A549 (cell line): ENCODE measurements at regions not wholly inside any gene's neighbourhood (a gene's known extent, or its start where the extent isn't known, plus 50 kb on each side); places are given as distances from the start of the nearest gene placed in this dataset.

Source experiments
- ATAC-seq, 2 experiments: fragments of 200-7000 bp in 1 of 2; fragments of >200 bp in 1 of 2; cut with Nextera tagmentation in 1 of 2; cut with Tn5 transposase in 1 of 2; 3 replicates each; pipeline versions ENCODE4 v1.8.0 to v1.9.1; 2018 to 2020; ENCODE audit warnings: mild to moderate bottlenecking in 1 of 2, moderate library complexity in 1 of 2
- CTCF ChIA-PET: fragments of 300-600 bp; sonication (Branson Sonifier 250); formaldehyde crosslinking; extraction: SDS; loops from one replicate; lab custom pipeline; 2021; ENCODE audit warnings: antibody characterized with exemption, inconsistent platforms; lab: Yijun Ruan, JAX
- POLR2A ChIA-PET: fragments of 350-600 bp; formaldehyde crosslinking; extraction: SDS; loops from one replicate; lab custom pipeline; 2021; ENCODE audit warnings: antibody characterized with exemption, inconsistent platforms; lab: Yijun Ruan, JAX
- DNase-seq, 2 experiments: peaks; one replicate each; pipeline versions ENCODE4 v3.0.0 to v3.0.0-alpha.2; 2011 to 2016; ENCODE audit warnings: low read depth in 1 of 2, low spot score in 1 of 2
- FAIRE-seq: peaks from 2 replicates; lab custom pipeline; 2011; peaks lifted over from hg19 to GRCh38; lab: Jason Lieb, UNC
- H3K27ac ChIP-seq, 2 experiments: fragments of >200 bp; sonication (Bioruptor Twin); formaldehyde crosslinking; 3 replicates each; pipeline ENCODE4 v1.5.1; 2016 to 2017
- H3K4me1 ChIP-seq: fragments of >200 bp; sonication (Bioruptor Twin); formaldehyde crosslinking; 3 replicates; pipeline ENCODE4 v1.6.1; 2016
- H3K4me2 ChIP-seq: fragments of >200 bp; sonication (Bioruptor Twin); formaldehyde crosslinking; 3 replicates; pipeline ENCODE4 v1.6.1; 2016
- H3K4me3 ChIP-seq: fragments of >200 bp; sonication (Bioruptor Twin); formaldehyde crosslinking; 3 replicates; pipeline ENCODE4 v1.5.1; 2016
- H3K9me3 ChIP-seq: fragments of >200 bp; sonication (Bioruptor Twin); formaldehyde crosslinking; 3 replicates; pipeline ENCODE4 v1.6.1; 2016
- CEBPB ChIP-seq, 2 experiments: fragments of >200 bp in 1 of 2; sonication (Bioruptor Twin) in 1 of 2; formaldehyde crosslinking in 1 of 2; IDR thresholded peaks; 2 replicates each; pipeline ENCODE4 v1.6.1; 2012 to 2016
- CHD4 ChIP-seq: fragments of 200-600 bp; sonication (generic); IDR thresholded peaks from 2 replicates; pipeline ENCODE4 v1.6.1; 2016; ENCODE audit warnings: antibody characterized with exemption, mild to moderate bottlenecking, borderline replicate concordance
- EHF ChIP-seq: fragments of 250-450 bp; sonication (Bioruptor Pico); IDR thresholded peaks from 2 replicates; pipeline ENCODE4 v1.5.0; 2020; ENCODE audit warnings: mild to moderate bottlenecking
- GATA3 ChIP-seq: IDR thresholded peaks from 2 replicates; pipeline ENCODE4 v1.6.1; 2012; ENCODE audit warnings: borderline replicate concordance
- HOXA7 ChIP-seq: fragments of 250-450 bp; sonication (Bioruptor Pico); IDR thresholded peaks from 2 replicates; pipeline ENCODE4 v1.5.0; 2020; ENCODE audit warnings: mild to moderate bottlenecking, moderate library complexity
- HOXB5 ChIP-seq: fragments of 250-450 bp; sonication (Bioruptor Pico); IDR thresholded peaks from 2 replicates; pipeline ENCODE4 v1.5.0; 2020; ENCODE audit warnings: mild to moderate bottlenecking, moderate library complexity
- KDM1A ChIP-seq: fragments of 200-600 bp; sonication (generic); IDR thresholded peaks from 2 replicates; pipeline ENCODE4 v1.6.1; 2016; ENCODE audit warnings: low read depth, mild to moderate bottlenecking
- MYC ChIP-seq: IDR thresholded peaks from 2 replicates; pipeline ENCODE4 v1.6.1; 2012; ENCODE audit warnings: mild to moderate bottlenecking, inconsistent platforms, low read length, improper control_type of control experiment, borderline replicate concordance
- NFE2L2 ChIP-seq: fragments of 150-350 bp; conservative IDR thresholded peaks from 2 replicates; pipeline ENCODE4 v1.6.1; 2014; ENCODE audit warnings: low read length
- NPAS2 ChIP-seq: fragments of 250-450 bp; sonication (Bioruptor Pico); IDR thresholded peaks from 2 replicates; pipeline ENCODE4 v1.8.0; 2022; ENCODE audit warnings: mild to moderate bottlenecking, moderate library complexity, borderline replicate concordance
- RARB ChIP-seq: fragments of 250-450 bp; sonication (Bioruptor Pico); IDR thresholded peaks from 2 replicates; pipeline ENCODE4 v1.8.0; 2021; ENCODE audit warnings: mild to moderate bottlenecking, moderate library complexity
- RFX5 ChIP-seq: fragments of 450-650 bp; IDR thresholded peaks from 2 replicates; pipeline ENCODE4 v1.7.1; 2014; ENCODE audit warnings: antibody characterized with exemption, mild to moderate bottlenecking, moderate library complexity
- RNF2 ChIP-seq: fragments of 200-600 bp; sonication (generic); IDR thresholded peaks from 2 replicates; pipeline ENCODE4 v1.6.1; 2016; ENCODE audit warnings: low read depth, mild to moderate bottlenecking, antibody characterized with exemption, moderate library complexity, borderline replicate concordance
- SREBF2 ChIP-seq: fragments of 450-650 bp; IDR thresholded peaks from 2 replicates; pipeline ENCODE4 v1.6.1; 2014; ENCODE audit warnings: mild to moderate bottlenecking, moderate library complexity
- TFCP2L1 ChIP-seq: fragments of 250-450 bp; sonication (Bioruptor Pico); IDR thresholded peaks from 2 replicates; pipeline ENCODE4 v1.5.0; 2021; ENCODE audit warnings: mild to moderate bottlenecking
- TP53 ChIP-seq: fragments of 250-450 bp; sonication (Bioruptor Pico); IDR thresholded peaks from 2 replicates; pipeline ENCODE4 v1.5.0; 2021; ENCODE audit warnings: mild to moderate bottlenecking, moderate library complexity
- WGBS: methylation state at CpG from one replicate; pipeline ENCODE4 v1.1.6; 2017; ENCODE audit errors: missing lambda C conversion rate; 5-methylcytosine and 5-hydroxymethylcytosine counted together
- TF ChIP-seq, protein P1 (sequence below): fragments of >200 bp; sonication (Bioruptor Twin); formaldehyde crosslinking; IDR thresholded peaks from 3 replicates; pipeline ENCODE4 v1.5.1; 2016
- TF ChIP-seq, protein P2 (sequence below): fragments of 250-450 bp; sonication (Bioruptor Pico); IDR thresholded peaks from 2 replicates; pipeline ENCODE4 v1.5.0; 2021; ENCODE audit warnings: mild to moderate bottlenecking, moderate library complexity, borderline replicate concordance
- TF ChIP-seq, protein P3 (sequence below): fragments of 250-450 bp; sonication (Bioruptor Pico); IDR thresholded peaks from 2 replicates; pipeline ENCODE4 v1.5.0; 2020; ENCODE audit warnings: low read depth, mild to moderate bottlenecking, moderate library complexity
- TF ChIP-seq, protein P4 (sequence below): fragments of 450-650 bp; IDR thresholded peaks from 2 replicates; pipeline ENCODE4 v1.6.1; 2014; ENCODE audit warnings: antibody characterized with exemption
- TF ChIP-seq, protein P5 (sequence below): IDR thresholded peaks from 2 replicates; pipeline ENCODE4 v1.6.1; 2012

DNA sequence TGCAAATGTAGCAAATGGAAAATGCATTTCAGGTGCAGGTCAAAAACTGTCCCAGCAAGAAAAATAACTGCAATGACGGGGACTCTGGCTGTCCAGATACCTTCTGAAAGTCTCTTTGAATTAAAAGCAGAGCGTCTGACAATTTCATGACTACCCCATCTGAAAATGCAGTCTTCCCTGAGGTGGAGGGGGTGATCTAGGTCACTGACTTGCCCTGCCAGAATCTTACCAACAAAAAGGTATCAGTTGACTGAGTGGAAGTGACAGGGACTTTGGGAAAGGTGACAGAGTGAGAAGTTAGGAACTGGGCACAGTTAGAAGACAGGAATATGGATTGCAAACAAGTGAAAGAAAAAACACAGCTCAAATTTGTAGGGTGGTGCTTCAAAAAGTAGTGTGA, 402.2 kb downstream of the DHX35 start:
- POLR2A ChIA-PET: no interaction called here
- Histone ChIP-seq H3K27ac (no peak overlapping the region), H3K9me3 (no peaks in the 10 kb centered on the region), H3K4me2 (no peak overlapping the region), H3K4me1 (no peaks in the 10 kb centered on the region), H3K4me3 (no peak overlapping the region)
- FAIRE-seq (no peak), DNase-seq (no peak), ATAC-seq (no peak)
- WGBS: 0% methylated on average over 2 of the region's 2 CpGs
- CTCF ChIA-PET: interaction anchor here (0.7 kb wide), 1 partner anchor 904 kb away, joined by 3 read pairs; no protein-coding TSS in a partner anchor
- TF ChIP-seq GATA3: no peak
- TF ChIP-seq, protein P1, sequence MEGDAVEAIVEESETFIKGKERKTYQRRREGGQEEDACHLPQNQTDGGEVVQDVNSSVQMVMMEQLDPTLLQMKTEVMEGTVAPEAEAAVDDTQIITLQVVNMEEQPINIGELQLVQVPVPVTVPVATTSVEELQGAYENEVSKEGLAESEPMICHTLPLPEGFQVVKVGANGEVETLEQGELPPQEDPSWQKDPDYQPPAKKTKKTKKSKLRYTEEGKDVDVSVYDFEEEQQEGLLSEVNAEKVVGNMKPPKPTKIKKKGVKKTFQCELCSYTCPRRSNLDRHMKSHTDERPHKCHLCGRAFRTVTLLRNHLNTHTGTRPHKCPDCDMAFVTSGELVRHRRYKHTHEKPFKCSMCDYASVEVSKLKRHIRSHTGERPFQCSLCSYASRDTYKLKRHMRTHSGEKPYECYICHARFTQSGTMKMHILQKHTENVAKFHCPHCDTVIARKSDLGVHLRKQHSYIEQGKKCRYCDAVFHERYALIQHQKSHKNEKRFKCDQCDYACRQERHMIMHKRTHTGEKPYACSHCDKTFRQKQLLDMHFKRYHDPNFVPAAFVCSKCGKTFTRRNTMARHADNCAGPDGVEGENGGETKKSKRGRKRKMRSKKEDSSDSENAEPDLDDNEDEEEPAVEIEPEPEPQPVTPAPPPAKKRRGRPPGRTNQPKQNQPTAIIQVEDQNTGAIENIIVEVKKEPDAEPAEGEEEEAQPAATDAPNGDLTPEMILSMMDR: no peak

DNA sequence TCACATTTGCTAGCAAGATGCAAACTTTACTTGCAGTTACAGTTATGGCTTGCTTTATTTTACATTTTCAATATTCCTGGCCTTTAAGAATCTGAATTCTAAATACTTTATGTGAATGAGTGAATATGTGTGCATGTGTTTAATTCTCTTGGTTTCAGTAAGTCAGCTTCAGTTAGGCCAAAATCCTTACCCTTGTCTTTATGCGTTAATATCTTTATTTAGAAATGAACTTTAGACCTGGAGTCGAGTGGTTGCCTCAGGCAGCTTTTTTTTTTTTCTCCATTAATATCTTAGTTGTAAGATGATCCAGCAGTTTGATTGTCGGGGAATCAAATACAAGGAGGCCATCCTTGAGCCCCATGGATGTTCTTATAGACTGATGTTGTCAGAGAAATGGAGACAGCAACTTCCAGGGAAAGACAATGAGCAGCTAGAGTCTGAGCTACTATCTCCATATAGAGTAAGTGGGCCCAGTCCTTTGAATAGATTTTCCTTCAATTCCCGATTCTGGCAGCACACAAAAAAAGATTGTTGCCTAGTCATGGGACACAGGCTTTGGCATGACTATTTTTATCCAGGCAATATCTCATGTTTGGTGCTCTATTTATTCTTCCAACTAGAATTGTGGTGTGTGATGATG, 398.0 kb downstream of the DHX35 start:
- ChIA-PET POLR2A (no interaction called here), CTCF (no interaction called here)
- WGBS: 4% methylated on average over 4 of the region's 4 CpGs
- H3K4me1 ChIP-seq: no peaks in the 10 kb centered on the region
- no peak overlapping the region for H3K4me3 ChIP-seq
- DNase-seq: no peak
- no peak overlapping the region for H3K4me2 ChIP-seq
- no peak for TF ChIP-seq GATA3
- TF ChIP-seq RFX5: no peak
- TF ChIP-seq KDM1A: no peak
- TF ChIP-seq, protein P2, sequence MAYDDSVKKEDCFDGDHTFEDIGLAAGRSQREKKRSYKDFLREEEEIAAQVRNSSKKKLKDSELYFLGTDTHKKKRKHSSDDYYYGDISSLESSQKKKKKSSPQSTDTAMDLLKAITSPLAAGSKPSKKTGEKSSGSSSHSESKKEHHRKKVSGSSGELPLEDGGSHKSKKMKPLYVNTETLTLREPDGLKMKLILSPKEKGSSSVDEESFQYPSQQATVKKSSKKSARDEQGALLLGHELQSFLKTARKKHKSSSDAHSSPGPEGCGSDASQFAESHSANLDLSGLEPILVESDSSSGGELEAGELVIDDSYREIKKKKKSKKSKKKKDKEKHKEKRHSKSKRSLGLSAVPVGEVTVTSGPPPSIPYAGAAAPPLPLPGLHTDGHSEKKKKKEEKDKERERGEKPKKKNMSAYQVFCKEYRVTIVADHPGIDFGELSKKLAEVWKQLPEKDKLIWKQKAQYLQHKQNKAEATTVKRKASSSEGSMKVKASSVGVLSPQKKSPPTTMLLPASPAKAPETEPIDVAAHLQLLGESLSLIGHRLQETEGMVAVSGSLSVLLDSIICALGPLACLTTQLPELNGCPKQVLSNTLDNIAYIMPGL: no peak
- no peak for TF ChIP-seq SREBF2
- no peak for TF ChIP-seq CEBPB (IDR thresholded peaks at IDR 0.05)
- no peak for TF ChIP-seq HOXA7 (CRISPR knock-in tag)
- TF ChIP-seq HOXB5 (CRISPR knock-in tag): no peak
- no peak for TF ChIP-seq TP53 (CRISPR knock-in tag)
- TF ChIP-seq, protein P3, sequence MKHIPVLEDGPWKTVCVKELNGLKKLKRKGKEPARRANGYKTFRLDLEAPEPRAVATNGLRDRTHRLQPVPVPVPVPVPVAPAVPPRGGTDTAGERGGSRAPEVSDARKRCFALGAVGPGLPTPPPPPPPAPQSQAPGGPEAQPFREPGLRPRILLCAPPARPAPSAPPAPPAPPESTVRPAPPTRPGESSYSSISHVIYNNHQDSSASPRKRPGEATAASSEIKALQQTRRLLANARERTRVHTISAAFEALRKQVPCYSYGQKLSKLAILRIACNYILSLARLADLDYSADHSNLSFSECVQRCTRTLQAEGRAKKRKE (CRISPR knock-in tag): no peak
- TF ChIP-seq RARB: no peak
- no peak for TF ChIP-seq NPAS2 (CRISPR knock-in tag)
- no peak for TF ChIP-seq CHD4
- no peak for TF ChIP-seq RNF2
- no peak for TF ChIP-seq TFCP2L1 (CRISPR knock-in tag)
- TF ChIP-seq, all 56 proteins: peak for 0
- FAIRE-seq (no peak), ATAC-seq (no peak)
- H3K27ac ChIP-seq: no peak overlapping the region
- no peaks in the 10 kb centered on the region for H3K9me3 ChIP-seq

DNA sequence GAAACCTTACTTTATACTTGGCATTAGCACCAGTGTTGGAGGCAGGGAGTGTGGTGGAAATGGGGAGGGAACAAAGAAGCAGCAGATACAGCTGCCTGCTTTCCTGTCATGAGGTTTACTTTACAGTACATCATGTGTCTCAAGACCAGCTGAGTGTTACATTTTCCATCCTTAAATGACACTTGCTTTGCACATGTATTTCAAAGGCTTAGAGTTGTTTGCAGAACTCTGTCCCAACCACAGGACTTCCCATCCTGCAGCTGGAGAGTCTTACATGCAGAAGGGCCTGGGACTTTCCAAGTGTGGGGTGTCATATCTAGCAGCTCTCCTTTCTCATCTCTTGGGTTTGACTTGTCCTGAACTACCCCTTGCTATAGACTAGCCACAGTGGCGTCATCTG, 395.9 kb downstream of the DHX35 start:
- CTCF ChIA-PET: interaction anchor here (0.7 kb wide), 1 partner anchor 41 kb away, joined by 3 read pairs; no protein-coding TSS in a partner anchor
- Histone ChIP-seq H3K27ac (no peak overlapping the region), H3K4me1 (no peaks in the 10 kb centered on the region), H3K9me3 (no peaks in the 10 kb centered on the region), H3K4me3 (no peak overlapping the region), H3K4me2 (no peak overlapping the region)
- no peak for DNase-seq
- POLR2A ChIA-PET: no interaction called here
- WGBS: 0% methylated on average over 1 of the region's 1 CpG
- TF ChIP-seq MYC: no peak
- TF ChIP-seq GATA3: no peak
- no peak for TF ChIP-seq EHF (CRISPR knock-in tag)
- TF ChIP-seq, protein P2: no peak
- TF ChIP-seq, protein P4, sequence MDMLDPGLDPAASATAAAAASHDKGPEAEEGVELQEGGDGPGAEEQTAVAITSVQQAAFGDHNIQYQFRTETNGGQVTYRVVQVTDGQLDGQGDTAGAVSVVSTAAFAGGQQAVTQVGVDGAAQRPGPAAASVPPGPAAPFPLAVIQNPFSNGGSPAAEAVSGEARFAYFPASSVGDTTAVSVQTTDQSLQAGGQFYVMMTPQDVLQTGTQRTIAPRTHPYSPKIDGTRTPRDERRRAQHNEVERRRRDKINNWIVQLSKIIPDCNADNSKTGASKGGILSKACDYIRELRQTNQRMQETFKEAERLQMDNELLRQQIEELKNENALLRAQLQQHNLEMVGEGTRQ: no peak
- TF ChIP-seq NFE2L2: no peak
- TF ChIP-seq, protein P5, sequence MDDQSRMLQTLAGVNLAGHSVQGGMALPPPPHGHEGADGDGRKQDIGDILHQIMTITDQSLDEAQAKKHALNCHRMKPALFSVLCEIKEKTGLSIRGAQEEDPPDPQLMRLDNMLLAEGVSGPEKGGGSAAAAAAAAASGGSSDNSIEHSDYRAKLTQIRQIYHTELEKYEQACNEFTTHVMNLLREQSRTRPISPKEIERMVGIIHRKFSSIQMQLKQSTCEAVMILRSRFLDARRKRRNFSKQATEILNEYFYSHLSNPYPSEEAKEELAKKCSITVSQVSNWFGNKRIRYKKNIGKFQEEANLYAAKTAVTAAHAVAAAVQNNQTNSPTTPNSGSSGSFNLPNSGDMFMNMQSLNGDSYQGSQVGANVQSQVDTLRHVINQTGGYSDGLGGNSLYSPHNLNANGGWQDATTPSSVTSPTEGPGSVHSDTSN: no peak
- TF ChIP-seq, all 56 proteins: peak for 0
- FAIRE-seq (no peak), ATAC-seq (no peak)
